ENCODE measurements at regions not wholly inside any gene's neighbourhood (a gene's known extent, or its start where the extent isn't known, plus 50 kb on each side); places are given as distances from the start of the nearest gene placed in this dataset.

- Histone ChIP-seq H3K27me3 (ENCODE audit: insufficient read depth) (no peaks in the 10 kb centered on the region), H2AFZ (no peak overlapping the region), H3K4me1 (ENCODE audit: insufficient read depth) (no peaks in the 10 kb centered on the region), H3F3A (replicated peaks; ENCODE audit: low read depth) (no peaks in the 10 kb centered on the region), H3K9me2 (ENCODE audit: insufficient read depth) (no peaks in the 10 kb centered on the region), H3K79me2 (replicated peaks; ENCODE audit: insufficient read depth) (no peaks in the 10 kb centered on the region), H3K4me3 (no peak overlapping the region), H4K20me1 (replicated peaks; ENCODE audit: insufficient read depth) (no peaks in the 10 kb centered on the region), H3K4me2 (no peak overlapping the region), H3K36me3 (ENCODE audit: insufficient read depth) (no peaks in the 10 kb centered on the region), H3K27ac (ENCODE audit: low read depth) (no peak overlapping the region)
- no peak overlapping the region for H3K27ac Mint-ChIP-seq
- no peaks in the 10 kb centered on the region for H3K4me1 Mint-ChIP-seq
- ATAC-seq (no peak), DNase-seq (ENCODE audit: low spot score) (no peak)
- no peak overlapping the region for H3K4me3 Mint-ChIP-seq
- TF ChIP-seq NANOG (IDR thresholded peaks at IDR 0.05; ENCODE audit: borderline replicate concordance) (no peak), ZNF331 (CRISPR knock-in tag; IDR thresholded peaks at IDR 0.05; ENCODE audit: low read depth) (no peak), EZH2 (IDR thresholded peaks at IDR 0.05; ENCODE audit: low read depth, unreplicated experiment) (no peak), CREB1 (CRISPR knock-in tag; IDR thresholded peaks at IDR 0.05; ENCODE audit: low read depth) (no peak), CTCF (conservative IDR thresholded peaks at IDR 0.05; ENCODE audit: low read depth in 2 of 2) (no peak), ETS1 (IDR thresholded peaks at IDR 0.05) (no peak), POLR2AphosphoS5 (IDR thresholded peaks at IDR 0.05; ENCODE audit: low read depth) (no peak), EZH2phosphoT487 (IDR thresholded peaks at IDR 0.05; ENCODE audit: unreplicated experiment) (no peak), STAT1 (IDR thresholded peaks at IDR 0.05; ENCODE audit: unreplicated experiment) (no peak), REST (IDR thresholded peaks at IDR 0.05; ENCODE audit: unreplicated experiment) (no peak)
- peaks cover 1% of the 10 kb centered on the region for H3K27me3 Mint-ChIP-seq (ENCODE audit: insufficient read depth, low read depth, poor library complexity)
- H3K36me3 Mint-ChIP-seq (ENCODE audit: low read depth), result no peaks in the 10 kb centered on the region
- H3K9me3 Mint-ChIP-seq, result no peaks in the 10 kb centered on the region
These were observed 296.6 kb downstream of the IRX2 start for GRCh38 chr5:2454876-2455275.

GRCh38 chr5:2453781-2454180 lies 297.7 kb downstream of the IRX2 start:
- Mint-ChIP-seq H3K4me3 (no peak overlapping the region), H3K27me3 (ENCODE audit: insufficient read depth, low read depth, poor library complexity) (peaks cover 1% of the 10 kb centered on the region), H3K36me3 (ENCODE audit: low read depth) (no peaks in the 10 kb centered on the region), H3K27ac (no peak overlapping the region), H3K4me1 (no peaks in the 10 kb centered on the region), H3K9me3 (no peaks in the 10 kb centered on the region)
- Histone ChIP-seq H3K4me1 (ENCODE audit: insufficient read depth) (no peaks in the 10 kb centered on the region), H3K27ac (ENCODE audit: low read depth) (no peak overlapping the region), H3K27me3 (ENCODE audit: insufficient read depth) (no peaks in the 10 kb centered on the region), H3F3A (replicated peaks; ENCODE audit: low read depth) (no peaks in the 10 kb centered on the region), H2AFZ (no peak overlapping the region), H3K4me2 (no peak overlapping the region), H3K36me3 (ENCODE audit: insufficient read depth) (no peaks in the 10 kb centered on the region), H3K79me2 (replicated peaks; ENCODE audit: insufficient read depth) (no peaks in the 10 kb centered on the region), H3K4me3 (no peak overlapping the region), H3K9me2 (ENCODE audit: insufficient read depth) (no peaks in the 10 kb centered on the region), H4K20me1 (replicated peaks; ENCODE audit: insufficient read depth) (no peaks in the 10 kb centered on the region)
- ATAC-seq (no peak), DNase-seq (ENCODE audit: low spot score) (no peak)
- no peak for TF ChIP-seq POLR2AphosphoS5 (IDR thresholded peaks at IDR 0.05; ENCODE audit: low read depth)
- no peak for TF ChIP-seq REST (IDR thresholded peaks at IDR 0.05; ENCODE audit: unreplicated experiment)

All from GM23338 (cell line).